ENCODE measurements at regions not wholly inside any gene's neighbourhood (a gene's known extent, or its start where the extent isn't known, plus 50 kb on each side); places are given as distances from the start of the nearest gene placed in this dataset.

DNA sequence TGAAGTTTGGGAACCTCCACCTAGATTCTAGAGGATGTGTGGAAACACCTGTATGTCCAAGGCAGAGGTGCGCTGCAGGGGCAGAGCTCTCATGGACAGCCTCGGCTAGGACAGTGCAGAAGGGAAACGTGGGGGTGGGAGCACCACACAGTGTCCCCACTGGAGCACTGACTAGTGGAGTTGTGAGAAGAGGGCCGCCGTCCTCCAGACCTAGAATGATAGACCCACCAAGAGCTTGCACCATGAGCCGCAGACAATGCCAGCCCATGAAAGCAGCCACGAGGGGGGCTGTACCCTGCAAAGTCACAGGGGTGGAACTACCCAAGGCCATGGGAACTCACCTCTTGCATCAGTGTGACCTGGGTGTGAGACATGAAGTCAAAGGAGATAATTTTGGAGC, 274.5 kb upstream of the FMR1 start:
- TF ChIP-seq POLR2AphosphoS2 (conservative IDR thresholded peaks at IDR 0.05; ENCODE audit: low read length): no peak
- TF ChIP-seq, protein P1, sequence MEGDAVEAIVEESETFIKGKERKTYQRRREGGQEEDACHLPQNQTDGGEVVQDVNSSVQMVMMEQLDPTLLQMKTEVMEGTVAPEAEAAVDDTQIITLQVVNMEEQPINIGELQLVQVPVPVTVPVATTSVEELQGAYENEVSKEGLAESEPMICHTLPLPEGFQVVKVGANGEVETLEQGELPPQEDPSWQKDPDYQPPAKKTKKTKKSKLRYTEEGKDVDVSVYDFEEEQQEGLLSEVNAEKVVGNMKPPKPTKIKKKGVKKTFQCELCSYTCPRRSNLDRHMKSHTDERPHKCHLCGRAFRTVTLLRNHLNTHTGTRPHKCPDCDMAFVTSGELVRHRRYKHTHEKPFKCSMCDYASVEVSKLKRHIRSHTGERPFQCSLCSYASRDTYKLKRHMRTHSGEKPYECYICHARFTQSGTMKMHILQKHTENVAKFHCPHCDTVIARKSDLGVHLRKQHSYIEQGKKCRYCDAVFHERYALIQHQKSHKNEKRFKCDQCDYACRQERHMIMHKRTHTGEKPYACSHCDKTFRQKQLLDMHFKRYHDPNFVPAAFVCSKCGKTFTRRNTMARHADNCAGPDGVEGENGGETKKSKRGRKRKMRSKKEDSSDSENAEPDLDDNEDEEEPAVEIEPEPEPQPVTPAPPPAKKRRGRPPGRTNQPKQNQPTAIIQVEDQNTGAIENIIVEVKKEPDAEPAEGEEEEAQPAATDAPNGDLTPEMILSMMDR (IDR thresholded peaks at IDR 0.05): no peak
- TF ChIP-seq EP300 (IDR thresholded peaks at IDR 0.05): no peak
- no peak for TF ChIP-seq NR3C1 (IDR thresholded peaks at IDR 0.05)
- TF ChIP-seq, protein P2, sequence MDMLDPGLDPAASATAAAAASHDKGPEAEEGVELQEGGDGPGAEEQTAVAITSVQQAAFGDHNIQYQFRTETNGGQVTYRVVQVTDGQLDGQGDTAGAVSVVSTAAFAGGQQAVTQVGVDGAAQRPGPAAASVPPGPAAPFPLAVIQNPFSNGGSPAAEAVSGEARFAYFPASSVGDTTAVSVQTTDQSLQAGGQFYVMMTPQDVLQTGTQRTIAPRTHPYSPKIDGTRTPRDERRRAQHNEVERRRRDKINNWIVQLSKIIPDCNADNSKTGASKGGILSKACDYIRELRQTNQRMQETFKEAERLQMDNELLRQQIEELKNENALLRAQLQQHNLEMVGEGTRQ (IDR thresholded peaks at IDR 0.05): no peak
- TF ChIP-seq POLR2A (IDR thresholded peaks at IDR 0.05; ENCODE audit: low read length): no peak

Measured in A549 (cell line).